ENCODE measurements at regions not wholly inside any gene's neighbourhood (a gene's known extent, or its start where the extent isn't known, plus 50 kb on each side); places are given as distances from the start of the nearest gene placed in this dataset.
"Not testable (repeated sequence)": the region's sequence is repeated elsewhere in the genome, so short reads cannot be mapped to it uniquely, and the experiment has no call there.

DNA sequence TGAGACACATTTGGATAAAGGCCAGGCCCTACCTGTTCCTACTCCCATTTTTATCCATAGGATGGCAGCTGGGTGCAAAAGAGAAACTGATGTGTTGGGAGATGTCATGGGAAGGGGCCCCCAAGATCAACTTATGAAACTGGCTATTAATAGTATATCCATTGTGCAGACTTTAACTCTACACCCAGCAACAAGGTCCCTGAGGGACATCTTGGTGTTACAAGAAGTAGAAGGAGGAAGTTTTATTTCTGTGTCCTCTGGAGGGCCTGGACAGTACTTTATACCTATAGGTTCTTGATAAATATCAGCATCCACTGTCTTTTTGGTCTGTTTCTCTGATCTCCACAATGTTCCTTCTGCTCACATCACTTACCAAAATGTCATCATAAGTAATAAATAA is 84.6 kb downstream of the BTG1 start:
- no peak for DNase-seq (ENCODE audit: low spot score)

DNA sequence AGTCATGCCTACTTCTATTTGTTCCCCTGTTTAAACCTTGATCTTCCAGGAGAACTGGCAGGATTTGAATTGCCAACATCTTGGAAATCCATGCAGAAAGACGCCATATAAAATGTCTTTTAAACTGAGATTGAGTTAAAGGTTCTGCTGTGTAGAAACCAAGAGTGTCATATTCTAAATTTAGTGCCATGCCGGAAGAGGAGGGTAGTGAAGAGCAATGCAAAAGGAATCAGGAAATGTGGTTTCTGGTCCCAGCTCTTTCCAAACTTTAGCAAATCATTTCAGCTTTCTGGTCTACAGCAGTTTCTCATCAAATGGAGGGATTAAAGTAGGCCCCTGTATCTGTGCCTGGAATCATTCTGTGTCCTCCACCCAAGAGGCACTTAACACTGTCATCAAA is 85.7 kb downstream of the BTG1 start:
- DNase-seq (ENCODE audit: low spot score), result no peak

DNA sequence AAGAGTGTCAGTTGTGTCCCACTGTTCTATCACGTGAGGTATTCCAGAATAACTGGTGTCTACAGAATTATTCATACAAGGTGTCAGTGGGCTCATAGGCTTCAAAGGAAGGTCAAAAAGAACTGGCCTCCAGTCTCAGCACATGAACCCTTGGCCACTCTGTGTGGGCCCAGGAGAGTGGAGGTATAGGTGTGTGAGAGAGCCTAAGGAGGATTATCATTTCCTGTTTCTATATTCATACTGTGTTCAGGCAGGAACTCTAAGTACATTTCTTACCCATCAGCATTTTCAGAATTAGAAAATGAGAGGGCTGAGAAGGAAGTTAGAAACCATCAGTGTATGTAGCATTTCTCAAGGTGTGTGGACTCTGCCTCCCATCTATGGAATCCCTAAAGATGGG is 87.0 kb downstream of the BTG1 start:
- DNase-seq (ENCODE audit: low spot score), result no peak

DNA sequence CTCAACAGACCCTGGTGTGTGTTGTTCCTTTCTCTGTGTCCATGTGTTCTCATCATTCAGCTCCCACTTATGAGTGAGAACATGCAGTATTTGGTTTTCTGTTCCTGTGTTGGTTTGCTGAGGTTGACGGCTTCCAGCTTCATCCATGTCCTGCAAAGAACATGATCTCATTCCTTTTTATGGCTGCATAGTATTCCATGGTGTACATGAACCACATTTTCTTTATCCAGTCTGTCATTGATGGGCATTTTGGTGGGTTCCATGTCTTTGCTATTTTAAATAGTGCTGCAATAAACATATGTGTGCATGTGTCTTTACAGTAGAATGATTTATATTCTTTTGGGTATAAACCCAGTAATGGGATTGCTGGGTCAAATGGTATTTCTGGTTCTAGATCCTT is 88.9 kb downstream of the BTG1 start:
- not testable (repeated sequence) for DNase-seq (ENCODE audit: low spot score)

DNA sequence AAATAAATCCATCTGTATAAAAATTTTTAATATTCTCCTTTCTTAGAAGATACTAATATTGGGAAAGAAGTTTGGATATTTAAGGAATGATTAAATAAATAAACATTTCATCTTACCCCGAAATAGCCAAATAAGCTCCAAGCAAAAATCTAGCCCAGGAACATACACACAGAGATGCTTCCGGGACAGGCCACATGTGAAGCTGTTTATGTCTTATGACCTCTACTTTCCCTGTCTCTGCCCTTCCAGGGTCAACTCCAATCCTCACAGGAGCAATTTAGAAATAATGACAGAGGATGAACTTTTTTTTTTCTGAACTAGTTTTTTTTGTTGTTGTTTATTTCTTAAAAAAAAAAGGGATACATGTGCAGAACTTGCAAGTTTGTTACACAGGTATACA is 89.4 kb downstream of the BTG1 start:
- no peak for DNase-seq (ENCODE audit: low spot score)

DNA sequence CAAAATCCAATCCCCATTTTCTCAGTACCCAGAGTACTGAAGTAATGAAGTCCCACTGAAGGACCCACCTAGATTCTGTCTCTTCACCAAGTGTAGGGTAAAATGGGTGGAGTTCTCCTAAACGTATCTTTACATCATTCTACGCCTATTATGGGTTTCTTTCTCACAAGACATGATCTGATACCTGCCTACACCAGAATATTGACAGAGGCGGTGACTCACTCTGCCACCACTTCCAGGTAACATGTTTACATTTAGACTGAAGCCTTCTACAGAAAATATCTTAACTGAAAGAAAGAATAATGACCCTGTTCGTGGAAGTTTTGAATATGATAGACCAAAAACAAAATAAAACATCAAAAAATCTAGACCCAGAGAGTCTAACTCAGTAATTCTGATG is 89.8 kb downstream of the BTG1 start:
- no peak for DNase-seq (ENCODE audit: low spot score)

DNA sequence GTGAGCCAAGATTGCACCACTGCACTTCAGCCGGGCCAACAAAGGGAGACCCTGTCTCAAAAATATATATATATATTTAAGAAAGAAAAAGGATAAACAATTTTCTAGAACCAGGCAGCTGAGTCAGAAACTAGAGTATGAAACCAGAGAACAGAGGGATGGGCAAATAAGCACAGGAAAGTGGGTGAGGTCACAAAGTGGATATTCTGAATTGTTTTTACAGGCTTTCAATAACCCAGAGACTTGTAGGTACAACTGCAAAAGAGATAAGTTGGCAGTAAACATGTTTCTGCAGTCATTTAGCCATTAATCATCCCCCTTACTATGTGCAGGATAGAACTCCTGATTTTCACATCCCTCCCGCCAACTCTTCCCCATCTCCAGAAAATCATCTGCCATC is 94.2 kb downstream of the BTG1 start:
- no peak for DNase-seq (ENCODE audit: low spot score)

DNA sequence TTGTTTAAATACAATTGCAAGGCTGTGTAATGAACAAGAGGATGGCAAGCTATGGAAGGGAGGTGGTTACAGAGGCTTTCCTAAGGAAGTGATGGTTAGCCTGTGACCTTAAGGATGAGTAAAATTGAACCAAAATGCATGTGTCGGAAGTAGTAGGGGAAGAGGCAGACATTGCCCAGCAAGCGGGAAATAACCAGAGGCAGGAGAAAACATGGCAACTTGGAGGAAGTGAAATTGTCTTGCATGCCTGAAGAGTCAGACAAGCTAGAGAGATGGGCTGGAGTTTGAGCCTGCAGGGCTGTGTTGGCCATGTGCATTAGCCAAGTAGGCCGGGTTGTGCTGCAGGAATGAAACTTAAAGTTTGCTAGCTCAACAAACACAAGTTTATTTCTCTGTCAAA is 96.2 kb downstream of the BTG1 start:
- DNase-seq (ENCODE audit: low spot score), result no peak

DNA sequence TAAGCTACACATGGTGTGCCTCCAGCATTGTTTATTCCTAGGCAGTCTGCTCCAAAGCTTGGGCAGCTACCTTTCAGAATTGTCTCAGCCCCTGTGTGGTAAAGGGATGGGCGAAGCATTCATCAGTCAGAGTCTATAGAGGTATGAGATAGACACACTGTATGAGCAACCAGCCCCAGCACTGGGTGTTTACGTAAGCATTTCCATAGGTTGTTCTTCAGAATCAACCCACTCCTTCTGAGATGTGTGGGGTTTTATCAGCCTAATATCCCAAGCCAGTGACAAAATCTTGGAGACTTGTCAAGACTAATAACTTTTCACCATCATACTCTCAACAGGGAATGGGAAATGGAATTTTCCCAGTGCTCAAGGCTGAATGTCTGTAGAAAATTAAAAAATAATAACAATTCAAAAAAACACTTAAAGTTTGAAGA is 98.2 kb downstream of the BTG1 start:
- DNase-seq (ENCODE audit: low spot score), result no peak

DNA sequence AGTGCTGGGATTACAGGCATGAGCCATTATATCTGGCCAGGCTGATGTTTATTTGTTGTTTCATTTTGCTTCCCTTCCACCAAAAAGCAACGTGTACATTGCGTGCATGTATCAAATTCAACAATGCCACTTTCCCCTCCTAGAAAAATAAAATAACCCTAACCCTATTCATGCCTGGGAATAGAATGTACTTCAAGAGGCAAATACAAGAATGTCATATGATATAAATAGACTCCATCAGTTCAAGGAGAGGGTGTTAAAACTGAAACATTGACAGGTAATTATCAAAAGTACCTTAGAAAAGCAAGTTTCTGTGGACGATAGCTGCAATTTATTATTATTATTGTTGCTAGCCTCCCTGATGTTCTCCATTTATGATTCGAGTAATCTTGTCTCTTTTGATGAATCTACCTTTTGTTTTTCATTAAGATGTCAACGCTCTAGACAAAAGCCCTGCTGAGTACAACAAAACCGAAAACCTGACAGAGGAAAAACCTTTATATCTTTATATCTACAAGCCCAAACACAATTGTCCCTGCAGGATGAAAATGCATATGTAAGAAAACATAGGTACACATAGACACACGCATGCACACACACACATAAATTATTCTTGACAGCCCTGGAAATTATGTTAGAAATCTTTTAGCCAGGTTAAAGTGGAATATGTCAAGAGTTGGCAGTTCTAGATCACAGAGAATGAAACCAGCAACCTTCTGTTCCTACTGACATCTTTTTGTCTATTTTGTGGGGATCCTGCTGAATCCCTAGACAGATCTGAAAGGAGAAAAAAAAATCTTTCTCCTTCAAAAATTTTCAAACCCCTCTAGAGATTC is 98.9 kb downstream of the BTG1 start:
- DNase-seq (ENCODE audit: low spot score), result no peak

DNA sequence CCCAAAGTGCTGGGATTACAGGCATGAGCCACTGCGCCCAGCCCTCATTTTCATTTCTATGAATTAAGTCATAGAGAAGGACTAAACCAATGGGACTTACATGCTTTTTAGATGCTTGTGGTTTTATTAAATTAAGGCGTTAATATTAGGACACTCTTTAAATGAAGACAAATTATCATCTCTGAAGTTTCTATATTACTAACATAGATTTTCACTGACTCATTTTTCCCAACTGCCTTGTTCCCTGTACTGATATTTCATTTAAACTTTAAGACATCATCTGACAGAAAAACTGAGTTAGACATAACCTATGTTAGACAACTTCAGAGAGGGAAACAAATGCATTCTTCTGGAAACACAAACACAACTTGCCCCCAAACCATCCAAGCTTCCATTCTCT is 99.8 kb downstream of the BTG1 start:
- DNase-seq (ENCODE audit: low spot score), result no peak

DNA sequence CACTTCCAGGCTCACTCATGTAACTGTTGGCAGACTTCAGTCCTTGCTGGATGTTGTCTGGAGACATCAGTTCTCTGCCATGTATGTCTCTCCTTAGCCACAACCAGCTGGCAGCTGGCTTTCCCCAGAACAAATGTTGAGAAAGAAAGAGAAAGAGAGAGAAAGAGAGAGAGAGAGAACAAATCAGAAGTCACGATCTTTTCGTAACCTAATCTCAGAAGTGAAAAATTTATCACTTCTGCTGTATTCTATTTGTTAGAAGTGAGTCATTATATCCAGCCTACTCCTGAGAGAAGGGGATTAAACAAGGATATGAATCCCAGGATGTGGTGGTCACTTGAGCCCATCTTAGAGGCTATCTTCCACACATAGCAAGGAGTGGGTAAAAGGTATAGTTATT is 101.2 kb downstream of the BTG1 start:
- no peak for DNase-seq (ENCODE audit: low spot score)

DNA sequence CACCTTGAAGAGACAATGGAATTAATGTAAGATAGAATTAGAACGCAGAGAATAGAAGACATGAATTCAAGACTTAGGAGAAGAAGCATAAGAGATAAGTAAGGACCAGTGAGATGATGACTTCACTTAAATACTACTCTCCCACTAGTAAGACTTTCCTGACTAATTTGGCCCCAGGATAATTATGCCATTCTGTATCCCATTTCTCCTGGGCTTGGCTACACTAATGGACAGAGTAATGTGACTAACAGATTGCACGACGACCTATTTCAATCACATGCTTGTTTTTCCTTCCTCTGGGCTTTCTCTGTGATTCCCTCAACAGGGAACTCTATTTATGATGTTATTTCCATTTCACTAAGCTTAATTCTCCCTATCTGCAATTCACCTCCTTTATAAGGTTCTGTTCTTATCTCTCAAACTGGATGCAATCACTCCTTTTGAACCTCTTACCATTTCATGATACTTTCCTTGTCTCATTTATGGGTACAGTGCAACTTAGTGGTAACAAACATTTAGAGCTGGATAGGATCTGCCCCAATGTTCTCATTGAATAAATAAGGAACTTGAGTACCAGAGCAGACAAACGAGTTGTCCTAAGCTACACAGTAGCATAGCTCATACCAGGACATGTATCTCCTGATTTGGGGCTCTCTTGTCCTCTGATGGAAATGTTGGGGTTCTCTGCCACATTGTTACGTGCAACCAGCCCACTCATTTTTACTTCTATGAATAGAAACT is 102.7 kb downstream of the BTG1 start:
- DNase-seq (ENCODE audit: low spot score), result no peak

DNA sequence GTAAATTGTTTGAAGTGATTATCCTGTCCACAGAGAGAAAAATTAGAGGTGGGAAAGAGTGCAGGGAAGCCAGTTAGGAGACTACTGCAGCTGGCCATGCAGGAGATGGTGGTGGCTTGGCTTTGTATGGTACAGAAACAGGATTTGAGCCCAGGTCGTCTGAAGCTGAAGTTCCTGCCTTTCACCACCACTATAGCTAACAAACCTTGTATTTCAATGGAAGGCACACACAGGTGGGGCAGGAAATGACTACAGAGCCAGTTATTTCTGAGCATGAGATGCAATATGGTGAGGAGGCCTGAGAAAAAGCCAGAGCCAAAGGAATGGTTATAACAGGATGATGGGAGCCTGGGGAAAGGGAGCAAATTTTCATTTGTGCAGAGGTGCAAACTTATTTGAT is 103.9 kb downstream of the BTG1 start:
- DNase-seq (ENCODE audit: low spot score), result no peak

DNA sequence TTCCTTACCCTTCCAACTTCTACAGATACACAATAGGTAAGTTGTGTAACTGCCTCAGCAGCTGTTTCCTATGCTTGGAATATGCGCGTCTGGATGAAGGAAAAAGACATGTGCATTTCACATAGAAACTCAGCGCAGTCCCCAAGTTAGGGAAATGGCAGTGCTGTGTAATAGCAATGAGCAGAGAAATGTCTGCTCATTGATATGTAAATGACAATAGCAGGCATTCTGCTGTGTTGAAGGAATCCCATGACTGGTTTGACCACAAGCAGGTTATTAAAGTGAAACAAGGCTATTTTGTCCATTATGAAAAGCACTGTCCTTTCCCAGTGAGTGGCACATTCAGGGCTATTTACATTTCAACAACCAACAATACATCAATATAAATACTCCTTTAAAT is 106.6 kb downstream of the BTG1 start:
- no peak for DNase-seq (ENCODE audit: low spot score)

DNA sequence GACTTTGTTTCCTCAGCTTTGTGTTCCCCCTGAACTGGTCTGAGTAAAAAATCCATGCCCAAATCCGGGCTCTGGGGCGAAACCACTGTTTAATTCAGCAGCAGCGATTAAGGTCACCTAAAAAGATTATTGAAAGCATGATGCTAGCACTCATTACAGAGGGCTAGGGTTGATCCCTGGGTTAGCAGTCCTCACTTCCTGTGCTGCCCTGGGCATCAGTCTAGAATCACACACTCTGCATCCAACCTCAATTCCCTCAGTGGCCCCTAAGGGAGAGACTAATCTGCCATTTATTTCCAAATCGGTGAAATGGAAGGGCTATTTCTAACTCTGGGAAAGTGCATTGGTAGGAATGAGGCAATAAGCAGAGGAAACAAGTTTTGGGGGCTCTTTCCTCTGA is 107.2 kb downstream of the BTG1 start:
- DNase-seq (ENCODE audit: low spot score), result no peak

DNA sequence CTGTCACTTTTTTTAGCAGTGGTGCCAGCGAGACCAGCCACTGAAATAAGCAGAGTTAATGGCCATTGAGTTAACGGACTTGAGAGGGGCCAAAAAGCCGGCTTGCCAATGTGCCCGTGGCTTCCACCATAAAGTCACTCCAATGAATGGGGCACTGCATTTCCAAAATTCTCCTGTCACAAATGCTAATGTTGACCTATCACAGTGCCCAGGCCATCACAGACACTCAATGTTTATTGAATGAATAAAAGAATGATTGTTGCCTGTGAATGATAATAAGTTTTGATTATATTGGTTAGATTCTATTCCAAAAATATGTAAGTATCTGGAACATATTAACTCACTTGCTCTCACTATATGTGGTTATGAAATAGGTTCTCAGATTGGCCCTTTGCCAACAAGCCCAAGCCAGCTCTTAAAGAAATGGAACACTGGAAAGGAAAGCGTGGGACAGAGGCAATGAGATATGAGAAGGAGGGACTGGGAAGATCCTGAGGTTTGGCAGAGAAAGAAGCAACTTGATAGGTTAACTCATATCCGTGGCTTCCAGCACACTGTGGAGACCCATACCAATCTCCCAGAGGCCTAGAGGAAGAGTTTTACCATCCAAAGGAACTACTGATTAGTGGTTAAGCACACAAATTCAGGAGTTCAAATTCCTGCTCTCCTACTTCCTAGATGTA is 108.7 kb downstream of the BTG1 start:
- no peak for DNase-seq (ENCODE audit: low spot score)

DNA sequence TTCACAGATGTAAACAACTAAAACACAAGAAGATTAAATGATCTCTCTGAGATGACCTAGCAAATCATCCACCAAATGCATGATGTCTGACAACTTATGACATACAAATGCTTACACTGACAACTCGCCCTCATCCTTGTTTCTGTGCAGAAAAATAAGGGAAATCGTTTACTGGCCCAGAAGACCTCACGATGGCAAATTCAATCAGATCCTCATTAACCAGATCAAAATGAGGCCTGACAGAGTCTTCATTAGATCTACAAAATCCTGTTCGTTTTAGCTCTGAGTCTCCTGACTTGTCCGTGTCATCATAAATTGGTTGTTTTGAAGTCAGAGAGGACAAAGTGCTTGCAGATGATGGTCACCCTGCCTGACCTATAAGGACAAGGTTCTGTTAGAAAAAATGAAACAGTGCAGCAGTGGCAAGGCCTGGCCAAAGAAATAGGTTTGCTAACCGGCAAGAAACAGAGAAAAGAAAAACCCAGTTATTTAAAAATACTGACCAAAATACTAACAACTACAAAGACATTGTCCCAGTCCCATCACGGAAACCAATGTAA is 109.5 kb downstream of the BTG1 start:
- DNase-seq (ENCODE audit: low spot score), result no peak

DNA sequence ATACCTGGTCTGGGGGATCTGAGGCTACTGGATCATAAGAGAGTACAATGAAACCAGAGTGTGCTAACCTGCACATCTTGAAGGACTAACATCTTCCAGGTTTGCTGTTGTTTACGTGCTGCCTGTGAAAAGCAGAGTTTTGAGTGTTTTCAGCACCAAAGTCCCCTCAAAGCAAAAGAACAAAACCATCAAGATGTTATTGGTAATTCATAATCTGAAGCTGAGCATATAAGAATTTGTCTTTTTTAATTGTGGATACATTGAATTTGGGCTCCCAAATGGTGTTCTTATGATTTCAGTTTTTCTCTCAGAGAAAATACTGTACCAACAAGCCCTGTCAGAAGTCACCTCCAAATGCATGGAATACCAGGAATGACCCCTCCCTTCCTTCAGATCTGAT is 110.2 kb downstream of the BTG1 start:
- no peak for DNase-seq (ENCODE audit: low spot score)

DNA sequence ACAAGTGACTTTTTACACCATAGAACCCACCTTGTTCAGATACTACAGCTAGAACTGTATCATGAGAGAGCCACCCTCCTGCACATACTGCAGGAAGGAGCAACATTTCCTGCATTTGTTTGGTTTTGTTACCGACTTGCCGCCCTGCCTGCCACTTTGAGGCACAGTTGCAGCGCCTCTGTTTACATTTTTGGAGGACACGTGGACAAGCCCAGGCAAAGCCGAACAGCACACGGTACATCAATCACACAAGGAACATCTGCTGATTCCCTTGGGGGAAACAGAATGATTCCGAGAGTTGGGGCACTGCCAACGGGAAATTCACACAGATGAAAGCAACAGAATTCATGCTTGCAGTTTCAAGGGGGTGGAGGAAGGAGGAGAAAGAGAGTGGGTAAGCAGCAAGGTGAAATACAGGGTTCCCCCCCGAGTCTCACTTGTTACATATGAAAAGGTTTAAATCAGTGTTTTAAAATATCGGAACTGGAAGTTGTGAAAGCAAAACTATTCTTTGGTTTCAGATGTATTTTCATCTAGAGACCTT is 110.7 kb downstream of the BTG1 start:
- DNase-seq (ENCODE audit: low spot score), result peak; percentile 89

DNA sequence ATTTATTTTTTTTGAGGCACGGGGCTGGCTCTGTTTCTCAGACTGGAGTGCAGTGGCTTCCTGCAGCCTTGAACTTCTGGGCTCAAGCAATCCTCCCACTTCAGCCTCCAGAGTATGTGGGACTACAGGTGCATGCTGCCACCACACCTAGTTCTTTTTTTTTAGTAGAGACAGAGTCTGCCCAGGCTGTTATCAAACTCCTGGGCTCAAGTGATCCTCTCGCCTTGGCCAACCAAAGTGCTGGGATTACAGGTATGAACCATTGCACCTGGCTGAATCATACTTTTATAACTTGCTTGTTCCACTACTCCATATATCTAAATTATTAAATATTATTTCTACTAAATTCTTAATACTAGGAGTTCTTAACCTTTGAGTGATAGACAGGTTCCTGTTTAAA is 111.6 kb downstream of the BTG1 start:
- DNase-seq (ENCODE audit: low spot score), result no peak

DNA sequence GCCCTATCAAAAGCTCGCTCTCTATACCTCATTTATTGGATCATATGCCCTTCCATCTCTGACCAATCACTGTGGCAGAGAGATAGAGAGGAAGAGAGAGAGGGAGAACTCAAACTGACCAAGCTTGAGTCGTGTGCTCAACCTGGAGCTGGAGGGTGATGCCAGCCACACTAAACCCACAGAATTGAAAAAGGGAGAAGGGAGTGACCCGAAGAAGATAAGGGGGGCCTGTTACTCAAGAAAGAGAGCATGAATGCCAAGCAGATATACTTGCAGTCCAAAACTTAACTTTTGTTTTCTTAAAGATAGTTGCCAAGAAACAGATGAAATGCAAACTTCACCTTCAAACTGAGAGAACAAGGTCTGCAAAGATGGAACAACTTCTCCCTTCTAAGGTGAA is 112.7 kb downstream of the BTG1 start:
- no peak for DNase-seq (ENCODE audit: low spot score)

DNA sequence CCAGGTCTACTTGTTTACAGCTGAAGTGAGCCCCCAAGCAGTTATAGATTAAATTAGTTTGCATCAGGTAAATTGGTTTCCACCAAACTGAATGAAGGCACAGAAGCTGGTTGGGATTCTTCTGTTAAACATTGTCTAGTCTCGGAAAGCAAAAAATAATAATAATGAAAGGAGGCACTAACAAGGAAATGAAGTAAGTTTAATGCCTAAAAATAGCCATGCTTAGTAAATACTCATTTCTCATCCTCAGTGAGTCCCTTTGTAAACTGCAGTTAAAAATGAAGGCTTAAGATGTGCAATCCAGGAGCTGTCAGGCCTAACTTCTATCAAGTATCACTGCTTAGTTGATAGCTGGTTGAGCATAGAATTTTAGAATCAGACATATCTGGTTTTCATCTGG is 113.5 kb downstream of the BTG1 start:
- DNase-seq (ENCODE audit: low spot score), result no peak

Measured in NAMALWA (cell line).